HG02884 (cell line): ENCODE measurements at regions not wholly inside any gene's neighbourhood (a gene's known extent, or its start where the extent isn't known, plus 50 kb on each side); places are given as distances from the start of the nearest gene placed in this dataset.
"Not testable (repeated sequence)": the region's sequence is repeated elsewhere in the genome, so short reads cannot be mapped to it uniquely, and the experiment has no call there.

ENCODE experiments used
- ATAC-seq: cut with Tn5 transposase; IDR thresholded peaks from one replicate; pipeline ENCODE4 v1.9.1; 2021; ENCODE audit warnings: mild to moderate bottlenecking, moderate library complexity; ENCODE audit not compliant: unreplicated experiment

GRCh38 chr13:73653688-73654087 is 480.5 kb downstream of the KLF12 start:
- no peak for ATAC-seq

DNA sequence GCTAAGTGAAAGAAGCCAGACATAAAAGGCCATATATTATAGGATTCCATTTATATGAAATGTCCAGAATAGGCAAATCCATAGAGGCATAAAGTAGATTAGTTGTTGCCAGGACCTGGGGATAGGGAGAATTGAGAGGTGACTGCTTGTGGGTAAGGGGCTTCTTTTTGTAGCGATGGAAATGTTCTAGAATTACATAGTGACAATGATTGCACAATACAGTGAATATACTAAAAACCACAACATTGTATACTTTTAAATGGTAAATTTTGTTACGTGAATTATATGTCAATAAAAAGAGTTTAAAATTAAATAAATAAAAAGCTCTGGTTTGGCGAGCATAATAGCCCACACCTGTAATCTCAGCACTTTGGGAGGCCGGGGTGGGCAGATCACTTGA is 486.8 kb downstream of the KLF12 start:
- no peak for ATAC-seq

- not testable (repeated sequence) for ATAC-seq
Measured at GRCh38 chr13:73640476-73641179, 493.6 kb downstream of the KLF12 start.

- ATAC-seq, result no peak
Measured at GRCh38 chr13:73635166-73635787, 498.9 kb downstream of the KLF12 start.

DNA sequence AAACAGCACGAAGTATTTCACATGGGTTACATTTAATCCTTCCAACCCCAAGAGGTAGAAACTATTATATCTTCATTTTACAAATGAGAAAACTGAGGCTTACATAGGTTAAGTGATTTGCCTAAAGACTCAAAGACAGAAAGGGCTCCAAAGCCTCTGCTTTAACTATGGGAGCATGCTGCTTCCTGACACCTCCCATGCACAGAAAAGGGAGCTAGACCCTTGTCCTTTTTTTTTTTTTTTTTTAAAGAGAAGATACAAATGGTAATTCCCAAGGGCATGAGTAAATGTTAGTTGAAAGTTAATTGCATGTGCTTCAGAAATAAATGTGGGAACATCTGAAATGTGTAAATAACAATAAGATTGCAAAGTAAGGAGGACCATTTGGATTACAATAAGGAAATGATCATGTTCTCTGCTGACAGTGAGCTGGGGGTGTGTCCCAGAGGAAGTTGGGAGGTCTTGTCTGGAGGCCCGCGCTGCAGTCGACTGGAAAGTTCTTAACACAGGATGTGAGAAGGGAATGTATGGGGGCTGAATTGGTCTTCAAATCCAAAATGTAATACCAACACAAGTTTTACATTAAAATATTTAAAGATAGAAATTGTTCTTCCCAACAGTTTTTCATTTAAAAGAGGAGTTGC is 500.3 kb downstream of the KLF12 start:
- no peak for ATAC-seq

- ATAC-seq, result no peak
Measured at GRCh38 chr13:73631411-73631810, 502.8 kb downstream of the KLF12 start.

- no peak for ATAC-seq
Measured at GRCh38 chr13:73625562-73626339, 508.5 kb downstream of the KLF12 start.

DNA sequence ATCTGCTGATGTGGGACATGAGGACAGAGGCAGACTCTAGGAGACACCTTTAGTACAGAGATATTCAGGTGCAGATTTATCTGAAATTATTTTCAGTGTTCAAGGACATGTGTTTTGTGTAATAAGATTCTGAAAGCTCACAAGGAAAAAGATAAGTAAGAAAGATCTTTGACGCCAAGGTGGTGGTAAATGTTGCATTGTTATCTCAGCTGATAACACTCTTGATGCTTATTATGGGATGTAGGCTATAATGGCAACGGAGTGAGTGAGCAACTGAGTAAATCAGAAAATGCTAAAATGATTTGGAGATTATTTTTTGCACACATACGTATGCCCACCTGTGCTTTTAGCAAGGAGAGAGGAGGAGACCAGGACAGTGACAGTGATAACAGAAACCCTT is 510.9 kb downstream of the KLF12 start:
- ATAC-seq, result no peak

DNA sequence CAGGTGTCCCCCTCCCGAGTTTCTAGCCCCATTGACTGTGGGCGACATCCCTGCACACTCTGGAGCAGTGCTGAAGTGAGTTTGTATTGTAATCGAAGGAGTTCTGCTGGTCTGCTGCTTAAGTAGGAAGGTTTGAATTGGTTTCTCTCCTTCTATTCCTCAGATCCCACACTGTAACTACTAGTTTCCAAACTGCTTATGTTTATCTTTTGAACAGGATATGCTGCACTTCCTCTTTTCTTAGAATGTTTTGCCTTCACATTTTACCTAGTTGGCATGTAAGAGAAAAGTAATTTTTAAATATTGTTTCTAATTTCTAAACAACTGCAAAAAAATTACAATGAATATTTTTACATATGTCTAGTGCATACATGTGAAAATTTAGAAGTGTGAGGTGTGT is 511.8 kb downstream of the KLF12 start:
- no peak for ATAC-seq

DNA sequence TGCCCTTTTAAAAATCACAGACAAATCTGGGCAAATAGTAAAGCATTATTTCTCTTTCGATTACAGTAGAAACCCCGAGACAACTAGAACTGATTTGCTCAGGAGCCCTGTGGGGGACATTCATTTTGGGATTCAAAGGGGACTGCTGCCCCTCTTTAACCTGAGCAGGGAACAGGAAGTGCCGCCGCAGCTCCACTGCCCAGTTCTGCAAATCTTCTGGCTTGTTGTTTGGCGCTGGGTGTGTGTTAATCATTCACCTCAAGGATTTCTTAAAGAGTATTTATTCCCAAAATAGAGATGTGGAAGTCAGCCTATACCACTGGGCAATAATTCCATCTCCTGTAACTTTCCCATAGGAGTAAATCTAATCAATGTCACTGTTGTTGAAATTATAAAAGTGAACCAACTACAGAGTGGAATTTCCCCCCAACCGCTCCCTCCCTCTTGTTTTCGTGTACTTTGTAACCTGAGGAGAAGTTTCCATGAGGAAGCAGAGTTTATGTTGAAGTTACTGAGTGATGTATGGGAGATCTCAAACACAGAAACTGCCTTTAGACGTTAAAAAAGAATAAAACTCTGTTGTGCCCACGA is 515.8 kb downstream of the KLF12 start:
- no peak for ATAC-seq

- ATAC-seq, result no peak
Measured at GRCh38 chr13:73616861-73617260, 517.3 kb downstream of the KLF12 start.

GRCh38 chr13:73610799-73611592 is 523.2 kb downstream of the KLF12 start:
- ATAC-seq, result no peak

GRCh38 chr13:73608711-73609485 is 525.3 kb downstream of the KLF12 start:
- no peak for ATAC-seq

GRCh38 chr13:73608157-73608516 is 526.1 kb downstream of the KLF12 start:
- no peak for ATAC-seq

DNA sequence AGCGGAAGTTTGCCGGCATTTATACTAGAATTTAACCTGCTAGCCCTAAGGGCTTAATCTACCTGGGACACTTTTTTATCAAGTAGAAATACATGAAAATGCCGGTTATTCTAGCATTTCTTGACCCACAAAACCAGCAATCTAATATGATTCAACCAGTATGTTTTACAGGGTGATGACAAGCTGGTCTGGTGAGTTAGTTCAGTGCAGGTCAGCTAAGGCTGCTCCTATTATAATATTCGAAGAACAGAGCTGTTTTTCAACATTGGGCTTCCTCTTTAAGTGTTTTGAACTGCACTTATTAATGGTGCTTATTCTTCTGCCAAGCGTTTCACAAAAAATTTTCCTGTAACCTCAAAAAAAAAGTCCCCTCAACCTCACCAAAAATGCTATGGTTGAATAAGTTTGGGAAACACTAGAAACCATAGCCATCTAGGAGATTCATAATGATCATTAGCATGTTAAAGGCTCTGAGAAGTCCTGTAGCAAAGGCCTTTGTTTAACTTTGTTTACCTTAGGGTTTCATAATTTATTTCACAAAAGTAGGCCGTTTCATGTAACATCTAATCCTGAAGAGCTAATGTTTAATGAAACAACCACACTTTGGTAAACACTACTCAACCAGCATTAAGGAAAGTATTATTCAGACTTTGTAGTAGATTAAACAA is 526.6 kb downstream of the KLF12 start:
- ATAC-seq, result no peak

DNA sequence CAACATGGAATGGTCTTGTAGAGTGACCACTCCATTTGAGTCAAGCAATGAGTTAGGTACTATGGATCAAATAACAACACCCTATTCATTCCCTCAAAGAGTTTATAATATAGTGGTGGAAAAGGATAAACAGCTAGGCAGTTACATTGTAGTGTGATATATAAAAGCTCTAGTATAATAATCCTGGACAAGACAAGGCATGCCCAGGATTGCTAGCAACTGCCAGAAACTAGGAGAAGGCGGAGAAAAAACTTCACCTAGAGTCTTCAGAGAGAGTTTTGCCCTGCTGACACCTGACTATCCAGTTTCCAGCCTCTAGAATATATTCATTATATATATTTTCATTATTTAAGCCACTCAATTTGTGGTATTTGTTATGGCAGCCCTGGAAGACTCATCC is 530.6 kb downstream of the KLF12 start:
- ATAC-seq, result no peak

DNA sequence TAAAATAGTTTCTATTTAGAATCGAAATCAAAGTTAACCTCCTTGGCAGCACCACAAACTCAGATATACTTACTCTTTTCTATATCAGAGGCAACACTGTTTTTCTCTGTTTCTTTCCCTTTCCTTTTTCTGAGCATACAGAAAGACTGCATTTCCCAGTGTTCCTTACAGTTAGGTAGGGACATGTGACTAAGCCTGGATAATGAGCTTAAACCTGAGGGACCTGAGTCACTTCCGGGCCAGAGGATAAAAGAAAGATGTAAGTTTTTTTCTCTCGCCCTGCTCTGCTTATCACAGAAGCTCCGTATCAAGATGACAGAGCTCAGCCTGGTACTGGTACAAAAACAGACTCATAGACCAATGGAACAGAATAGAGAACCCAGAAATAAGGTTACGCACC is 531.9 kb downstream of the KLF12 start:
- no peak for ATAC-seq

- ATAC-seq, result no peak
Measured at GRCh38 chr13:73601708-73602107, 532.5 kb downstream of the KLF12 start.
